ENCODE measurements at regions not wholly inside any gene's neighbourhood (a gene's known extent, or its start where the extent isn't known, plus 50 kb on each side); places are given as distances from the start of the nearest gene placed in this dataset.

DNA sequence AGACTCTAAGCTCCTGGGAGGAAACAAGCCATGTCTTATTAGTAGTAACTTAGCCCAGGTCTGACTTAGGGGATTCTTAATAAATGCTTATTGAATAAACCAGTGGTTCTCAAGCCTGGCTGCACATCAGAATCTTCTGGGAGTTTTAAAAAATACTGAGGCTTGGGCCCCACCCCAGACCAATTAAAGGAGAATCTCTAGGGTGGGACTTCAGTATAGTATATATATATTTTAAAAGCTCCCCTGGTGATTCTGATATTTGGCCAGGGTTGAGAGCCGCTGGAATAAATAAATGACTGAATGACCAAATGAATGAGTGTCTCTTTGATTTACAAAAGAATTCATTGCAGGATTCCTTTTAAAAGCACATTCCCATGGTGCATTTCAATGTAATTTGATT lies 151.5 kb upstream of the GSC start:
- Histone ChIP-seq H4K8ac (ENCODE audit: extremely low read depth, insufficient read depth, low read length) (no peak overlapping the region), H3K4ac (replicated peaks; ENCODE audit: insufficient read length, low read depth, low read length) (no peak overlapping the region), H3K9me3 (ENCODE audit: insufficient read depth in 2 of 2, low read depth in 1 of 2, low read length in 1 of 2) (no peaks in the 10 kb centered on the region), H4K91ac (replicated peaks; ENCODE audit: insufficient read length, low read length) (no peak overlapping the region), H3K23me2 (ENCODE audit: low read depth, low read length) (no peaks in the 10 kb centered on the region), H3K9ac (replicated peaks in 1 of 4; ENCODE audit: extremely low read depth in 1 of 4, low read depth in 3 of 4, low read length in 3 of 4) (no peak overlapping the region), H4K5ac (ENCODE audit: insufficient read length, low read depth, low read length) (no peak overlapping the region), H3K27me3 (replicated peaks in 1 of 4; ENCODE audit: control insufficient read depth in 3 of 4, extremely low read depth in 1 of 4, insufficient read depth in 3 of 4, low read length in 3 of 4) (no peaks in the 10 kb centered on the region), H3K4me2 (ENCODE audit: insufficient read depth in 1 of 2, low read depth in 2 of 2, low read length in 2 of 2) (no peak overlapping the region), H2BK20ac (ENCODE audit: low read length) (no peak overlapping the region), H3K18ac (ENCODE audit: extremely low read depth, low read length) (no peak overlapping the region), H3K56ac (replicated peaks; ENCODE audit: insufficient read length, low read depth, low read length) (no peak overlapping the region), H4K20me1 (replicated peaks in 1 of 2; ENCODE audit: control insufficient read depth in 1 of 2, insufficient read depth in 2 of 2, low read length in 2 of 2) (no peaks in the 10 kb centered on the region), H3K79me1 (ENCODE audit: low read depth, low read length) (no peaks in the 10 kb centered on the region), H2AK5ac (ENCODE audit: low read depth, low read length) (no peak overlapping the region), H2BK5ac (ENCODE audit: low read depth, low read length) (no peak overlapping the region), H2BK12ac (ENCODE audit: low read depth, low read length) (no peak overlapping the region), H3K23ac (ENCODE audit: insufficient read length) (no peak overlapping the region), H3K4me3 (ENCODE audit: extremely low read depth in 1 of 4, insufficient read depth in 2 of 4, low read depth in 3 of 4, low read length in 4 of 4) (no peak overlapping the region), H2BK120ac (replicated peaks; ENCODE audit: low read depth, low read length) (no peak overlapping the region), H3K4me1 (replicated peaks in 1 of 4; ENCODE audit: control insufficient read depth in 3 of 4, insufficient read depth in 4 of 4, low read length in 3 of 4) (no peaks in the 10 kb centered on the region), H3K79me2 (ENCODE audit: control insufficient read depth in 1 of 2, insufficient read depth in 2 of 2, low read length in 2 of 2) (no peaks in the 10 kb centered on the region), H3K14ac (ENCODE audit: insufficient read length) (no peak overlapping the region), H2AFZ (ENCODE audit: low read length) (no peak overlapping the region), H2BK15ac (ENCODE audit: low read length) (no peak overlapping the region), H3K27ac (ENCODE audit: low read depth, low read length) (no peak overlapping the region), H3K36me3 (ENCODE audit: control insufficient read depth in 2 of 4, insufficient read depth in 4 of 4, low read length in 3 of 4) (no peaks in the 10 kb centered on the region)
- FAIRE-seq (no peak), DNase-seq (ENCODE audit: low read depth in 1 of 2, low spot score in 2 of 2) (no peak)
- WGBS, 2 experiments (ENCODE audit: extremely low coverage in 1 of 2, insufficient coverage in 1 of 2, insufficient read length in 1 of 2, insufficient replicate concordance in 2 of 2, low coverage in 1 of 2, low lambda C conversion rate in 2 of 2, missing lambda C conversion rate in 1 of 2) = 78% methylated on average over 1 of the region's 1 CpG; no CpG with 5 or more reads in 1 of the 2 experiments
- TF ChIP-seq SAP30 (IDR thresholded peaks at IDR 0.05; ENCODE audit: insufficient read depth, insufficient replicate concordance, low read length) = no peak
- CTCF ChIA-PET (ENCODE audit: partially characterized antibody) = no interaction called here
- POLR2A ChIA-PET (ENCODE audit: partially characterized antibody) = no interaction called here

Measured in H1 (cell line).